H1 (cell line): ENCODE measurements at regions not wholly inside any gene's neighbourhood (a gene's known extent, or its start where the extent isn't known, plus 50 kb on each side); places are given as distances from the start of the nearest gene placed in this dataset.

ENCODE experiments used
- CTCF ChIA-PET: fragments of 300-600 bp; sonication (Branson Sonifier 250); formaldehyde crosslinking; loops from one replicate; lab custom pipeline; 2021; ENCODE audit not compliant: partially characterized antibody; lab: Charles Lee
- POLR2A ChIA-PET: fragments of 300-600 bp; sonication (Branson Sonifier 250); formaldehyde crosslinking; loops from one replicate; lab custom pipeline; 2021; ENCODE audit warnings: inconsistent platforms; ENCODE audit not compliant: partially characterized antibody; lab: Charles Lee
- DNase-seq, 2 experiments: peaks; one replicate each; pipeline versions ENCODE4 v3.0.0 to v3.0.0-alpha.2; 2010 to 2022; ENCODE audit warnings: low spot score in 2 of 2, low read depth in 1 of 2, mixed read lengths in 1 of 2
- FAIRE-seq: peaks from 2 replicates; lab custom pipeline; 2011; peaks lifted over from hg19 to GRCh38; lab: Jason Lieb, UNC
- H2AFZ ChIP-seq: 2 replicates; pipeline ENCODE4 v1.8.1; 2012; ENCODE audit warnings: low read length, inconsistent platforms
- H2AK5ac ChIP-seq: 2 replicates; pipeline ENCODE4 v1.6.1; 2013; ENCODE audit warnings: low read depth, low read length
- H2BK120ac ChIP-seq: replicated peaks from 2 replicates; pipeline ENCODE3; 2013; ENCODE audit warnings: low read depth, low read length, inconsistent platforms
- H2BK12ac ChIP-seq: 2 replicates; pipeline ENCODE4 v1.6.1; 2013; ENCODE audit warnings: low read depth, low read length
- H2BK15ac ChIP-seq: 2 replicates; pipeline ENCODE4 v1.6.1; 2013; ENCODE audit warnings: low read length
- H2BK20ac ChIP-seq: 2 replicates; pipeline ENCODE4 v1.6.1; 2013; ENCODE audit warnings: low read length
- H2BK5ac ChIP-seq: 2 replicates; pipeline ENCODE4 v1.6.1; 2013; ENCODE audit warnings: low read depth, low read length
- H3K14ac ChIP-seq: 2 replicates; pipeline ENCODE4 v1.6.1; 2013; ENCODE audit warnings: inconsistent platforms; ENCODE audit not compliant: insufficient read length
- H3K18ac ChIP-seq: 2 replicates; pipeline ENCODE4 v1.6.1; 2013; ENCODE audit warnings: low read length; ENCODE audit errors: extremely low read depth
- H3K23ac ChIP-seq: 2 replicates; pipeline ENCODE4 v1.6.1; 2013; ENCODE audit warnings: inconsistent platforms; ENCODE audit not compliant: insufficient read length
- H3K23me2 ChIP-seq: 2 replicates; pipeline ENCODE4 v1.6.1; 2013; ENCODE audit warnings: low read depth, low read length
- H3K27ac ChIP-seq: 2 replicates; pipeline ENCODE4 v1.6.1; 2011; ENCODE audit warnings: low read depth, low read length, inconsistent platforms
- H3K27me3 ChIP-seq, 4 experiments: replicated peaks in 1 of 4; 1 replicate in 1 of 4; 2 replicates in 3 of 4; pipeline versions ENCODE4 v1.6.1 to v1.8.1; 2011 to 2013; ENCODE audit warnings: low read length in 3 of 4, mild to moderate bottlenecking in 3 of 4, inconsistent platforms in 2 of 4, mixed read lengths in 2 of 4, moderate library complexity in 1 of 4; ENCODE audit not compliant: control insufficient read depth in 3 of 4, insufficient read depth in 3 of 4; ENCODE audit errors: extremely low read depth in 1 of 4
- H3K36me3 ChIP-seq, 4 experiments: 2 replicates each; pipeline versions ENCODE4 v1.6.1 to v1.8.1; 2011 to 2013; ENCODE audit warnings: mild to moderate bottlenecking in 4 of 4, low read length in 3 of 4, moderate library complexity in 2 of 4, control low read depth in 1 of 4, inconsistent platforms in 1 of 4; ENCODE audit not compliant: insufficient read depth in 4 of 4, control insufficient read depth in 2 of 4
- H3K4ac ChIP-seq: replicated peaks from 2 replicates; pipeline ENCODE3; 2013; ENCODE audit warnings: low read length, low read depth, mixed read lengths, inconsistent platforms; ENCODE audit not compliant: insufficient read length
- H3K4me1 ChIP-seq, 4 experiments: replicated peaks in 1 of 4; 1 replicate in 1 of 4; 2 replicates in 3 of 4; pipeline versions ENCODE4 v1.6.1 to v1.8.1; 2011 to 2013; ENCODE audit warnings: low read length in 3 of 4, inconsistent platforms in 2 of 4, mixed read lengths in 1 of 4; ENCODE audit not compliant: insufficient read depth in 4 of 4, control insufficient read depth in 3 of 4
- H3K4me2 ChIP-seq, 2 experiments: 2 replicates each; pipeline versions ENCODE4 v1.6.1 to v1.8.1; 2011 to 2013; ENCODE audit warnings: low read depth in 2 of 2, low read length in 2 of 2, control low read depth in 1 of 2, inconsistent platforms in 1 of 2, mild to moderate bottlenecking in 1 of 2; ENCODE audit not compliant: insufficient read depth in 1 of 2
- H3K4me3 ChIP-seq, 4 experiments: fragments of 200-600, 300-600 bp in 1 of 4; sonication (generic), shearing (Covaris generic), sonication (Bioruptor Twin) in 1 of 4; 2 replicates each; pipeline versions ENCODE4 v1.5.1 to v1.8.1; 2011 to 2016; ENCODE audit warnings: low read length in 4 of 4, low read depth in 3 of 4, control low read depth in 2 of 4, inconsistent platforms in 2 of 4, mild to moderate bottlenecking in 2 of 4, mixed read lengths in 1 of 4, moderate library complexity in 1 of 4; ENCODE audit not compliant: insufficient read depth in 2 of 4; ENCODE audit errors: extremely low read depth in 1 of 4
- H3K56ac ChIP-seq: replicated peaks from 2 replicates; pipeline ENCODE3; 2013; ENCODE audit warnings: low read depth, mild to moderate bottlenecking, mixed read lengths, low read length, inconsistent platforms; ENCODE audit not compliant: insufficient read length
- H3K79me1 ChIP-seq: 2 replicates; pipeline ENCODE4 v1.6.1; 2013; ENCODE audit warnings: low read depth, low read length, control low read depth
- H3K79me2 ChIP-seq, 2 experiments: 2 replicates each; pipeline versions ENCODE4 v1.6.1 to v1.8.1; 2012 to 2013; ENCODE audit warnings: low read length in 2 of 2, mild to moderate bottlenecking in 2 of 2, inconsistent platforms in 1 of 2; ENCODE audit not compliant: insufficient read depth in 2 of 2, control insufficient read depth in 1 of 2
- H3K9ac ChIP-seq, 4 experiments: replicated peaks in 1 of 4; 1 replicate in 1 of 4; 2 replicates in 3 of 4; pipeline versions ENCODE4 v1.6.1 to v1.8.1; 2011 to 2013; ENCODE audit warnings: low read depth in 3 of 4, low read length in 3 of 4, control low read depth in 2 of 4, mild to moderate bottlenecking in 2 of 4, moderate library complexity in 2 of 4, inconsistent platforms in 1 of 4; ENCODE audit errors: extremely low read depth in 1 of 4
- H3K9me3 ChIP-seq, 2 experiments: 2 replicates each; pipeline versions ENCODE4 v1.6.1 to v1.8.1; 2012 to 2013; ENCODE audit warnings: mild to moderate bottlenecking in 2 of 2, moderate library complexity in 2 of 2, control low read depth in 1 of 2, inconsistent platforms in 1 of 2, low read depth in 1 of 2, low read length in 1 of 2, mixed read lengths in 1 of 2; ENCODE audit not compliant: insufficient read depth in 2 of 2
- H4K20me1 ChIP-seq, 2 experiments: replicated peaks in 1 of 2; 2 replicates each; pipeline versions ENCODE3 to v1.8.1; 2011 to 2013; ENCODE audit warnings: inconsistent platforms in 2 of 2, low read length in 2 of 2, mild to moderate bottlenecking in 1 of 2; ENCODE audit not compliant: insufficient read depth in 2 of 2, control insufficient read depth in 1 of 2
- H4K5ac ChIP-seq: 2 replicates; pipeline ENCODE4 v1.6.1; 2013; ENCODE audit warnings: low read length, low read depth, mixed read lengths, inconsistent platforms; ENCODE audit not compliant: insufficient read length
- H4K8ac ChIP-seq: 2 replicates; pipeline ENCODE4 v1.8.0; 2013; ENCODE audit warnings: mild to moderate bottlenecking, moderate library complexity, low read length, inconsistent platforms; ENCODE audit not compliant: insufficient read depth; ENCODE audit errors: extremely low read depth
- H4K91ac ChIP-seq: replicated peaks from 2 replicates; pipeline ENCODE3; 2013; ENCODE audit warnings: low read length, mixed read lengths, inconsistent platforms; ENCODE audit not compliant: insufficient read length
- ASH2L ChIP-seq: fragments of 200-600, 300-600 bp; sonication (generic); IDR thresholded peaks from one replicate; pipeline ENCODE4 v1.7.1; 2017; ENCODE audit warnings: low read length
- BRCA1 ChIP-seq: IDR thresholded peaks from 2 replicates; pipeline ENCODE4 v1.6.1; 2012; ENCODE audit warnings: low read depth, low read length, improper control_type of control experiment
- SP4 ChIP-seq: IDR thresholded peaks from 2 replicates; pipeline ENCODE4 v1.6.1; 2012; ENCODE audit warnings: low read length, inconsistent platforms
- TAF7 ChIP-seq: optimal IDR thresholded peaks from 2 replicates; pipeline ENCODE3; 2011; ENCODE audit warnings: low read depth, mild to moderate bottlenecking, inconsistent platforms, low read length, moderate library complexity, borderline replicate concordance
- TCF12 ChIP-seq: IDR thresholded peaks from 2 replicates; pipeline ENCODE4 v1.6.1; 2011; ENCODE audit warnings: low read depth, mild to moderate bottlenecking, low read length
- TEAD4 ChIP-seq: IDR thresholded peaks from 2 replicates; pipeline ENCODE4 v1.6.1; 2012; ENCODE audit warnings: low read depth, low read length, inconsistent platforms, mixed read lengths
- WGBS, 2 experiments: shearing (Covaris generic) in 1 of 2; methylation state at CpG; one replicate each; pipeline versions ENCODE4 v1.1.6 to v1.1.7; 2013 to 2015; ENCODE audit warnings: low lambda C conversion rate in 2 of 2, mixed read lengths in 2 of 2, inconsistent platforms in 1 of 2, low coverage in 1 of 2, missing lambda C conversion rate in 1 of 2; ENCODE audit not compliant: insufficient replicate concordance in 2 of 2, insufficient coverage in 1 of 2, insufficient read length in 1 of 2; ENCODE audit errors: extremely low coverage in 1 of 2, missing lambda C conversion rate in 1 of 2; 5-methylcytosine and 5-hydroxymethylcytosine counted together

DNA sequence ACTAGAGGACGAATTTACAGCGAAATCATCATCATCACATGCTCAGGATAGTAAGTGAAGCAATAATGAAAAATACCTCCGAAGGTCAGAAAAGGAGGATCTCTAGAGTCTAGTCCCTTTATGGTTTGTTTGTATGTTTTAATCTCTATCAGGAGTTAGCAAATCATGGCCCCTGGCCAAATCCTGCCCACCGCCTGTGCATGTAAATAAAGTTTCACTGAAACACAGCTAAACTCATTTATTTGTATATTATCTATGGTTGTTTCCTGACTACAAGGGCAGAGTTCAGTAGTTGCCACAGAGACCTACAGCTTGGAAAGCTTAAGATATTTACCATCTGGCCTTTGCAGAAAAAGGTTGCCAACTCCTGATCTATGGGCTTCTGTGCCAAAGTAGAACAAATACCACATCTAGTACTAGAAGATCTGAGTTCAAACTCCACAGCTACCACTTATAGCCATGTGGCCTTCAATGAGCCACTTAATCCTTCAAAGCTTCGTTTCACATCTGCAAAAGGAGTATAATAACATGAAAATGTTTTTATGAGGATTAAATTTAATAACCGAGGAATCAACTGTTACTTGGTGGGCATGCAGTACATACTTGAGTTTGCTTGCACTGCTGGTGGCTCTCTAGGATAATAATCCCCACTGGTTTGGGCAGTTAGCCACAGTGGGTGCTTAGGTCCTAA lies 94.0 kb upstream of the KIF26B start:
- FAIRE-seq = peak; percentile 24
- CTCF ChIA-PET = interaction anchor here (0.6 to 1.5 kb wide), 8 partner anchors 9 to 452 kb away, joined by 3 to 4 read pairs (median 3); no protein-coding TSS in a partner anchor
- no peak for TF ChIP-seq BRCA1
- TF ChIP-seq TCF12 = no peak
- no peak for TF ChIP-seq TAF7
- no peak for TF ChIP-seq ASH2L
- no peak for TF ChIP-seq TEAD4
- TF ChIP-seq SP4 = no peak
- TF ChIP-seq, all 59 proteins: peak for 0

More for the DNA sequence above, 94.0 kb upstream of the KIF26B start:
- Histone ChIP-seq H3K27ac (no peak overlapping the region), H2AK5ac (no peak overlapping the region), H3K4me1 (peaks cover 5 to 10% (median 6%) of the 10 kb centered on the region in 4 experiments; a peak in 6 of 7 replicates), H4K91ac (no peak overlapping the region), H3K14ac (no peak overlapping the region), H3K4me2 (peak overlapping the region; percentile 34 to 55; a peak in 2 of 4 replicates), H4K20me1 (no peaks in the 10 kb centered on the region), H3K9ac (no peak overlapping the region), H3K18ac (no peak overlapping the region), H3K79me1 (no peaks in the 10 kb centered on the region), H3K23me2 (no peaks in the 10 kb centered on the region), H2BK20ac (no peak overlapping the region), H3K79me2 (no peaks in the 10 kb centered on the region), H2BK5ac (no peak overlapping the region), H2AFZ (no peak overlapping the region), H2BK12ac (no peak overlapping the region), H3K4ac (no peak overlapping the region), H2BK15ac (no peak overlapping the region), H3K56ac (no peak overlapping the region), H3K36me3 (no peaks in the 10 kb centered on the region), H4K8ac (no peak overlapping the region), H3K9me3 (no peaks in the 10 kb centered on the region), H2BK120ac (peak overlapping the region; percentile 26), H3K4me3 (peak overlapping the region in 1 of 4 experiments; percentile 16; a peak in 1 of 8 replicates), H4K5ac (no peak overlapping the region), H3K23ac (no peak overlapping the region), H3K27me3 (no peaks in the 10 kb centered on the region)
- DNase-seq = no peak
- 76% methylated on average over 6 of the region's 6 CpGs; no CpG with 5 or more reads in 1 of the 2 experiments for WGBS, 2 experiments
- POLR2A ChIA-PET = interaction anchor here (0.8 to 1.4 kb wide), 4 partner anchors 9 to 90 kb away, joined by 3 to 4 read pairs (median 4); no protein-coding TSS in a partner anchor
